A549 (cell line): ENCODE measurements at regions not wholly inside any gene's neighbourhood (a gene's known extent, or its start where the extent isn't known, plus 50 kb on each side); places are given as distances from the start of the nearest gene placed in this dataset.

Experiments used
- CBX8 ChIP-seq: fragments of 200-600 bp; sonication (generic); IDR thresholded peaks from 2 replicates; pipeline ENCODE4 v1.6.1; 2016
- CHD2 ChIP-seq: fragments of 150-350 bp; IDR thresholded peaks from 2 replicates; pipeline ENCODE4 v1.6.1; 2014; ENCODE audit warnings: low read length; ENCODE audit not compliant: partially characterized antibody
- CTCF ChIP-seq: fragments of >200 bp; sonication (Bioruptor Twin); formaldehyde crosslinking; IDR thresholded peaks from 3 replicates; pipeline ENCODE4 v1.5.1; 2016
- E2F6 ChIP-seq: IDR thresholded peaks from 2 replicates; pipeline ENCODE4 v1.6.1; 2012; ENCODE audit warnings: low read depth, borderline replicate concordance
- EHMT2 ChIP-seq: fragments of 200-600 bp; sonication (generic); IDR thresholded peaks from 2 replicates; pipeline ENCODE4 v1.6.1; 2016; ENCODE audit warnings: antibody characterized with exemption, low read depth, mild to moderate bottlenecking, moderate library complexity
- HMGXB4 ChIP-seq: fragments of 250-450 bp; sonication (Bioruptor Pico); IDR thresholded peaks from 2 replicates; pipeline ENCODE4 v1.5.0; 2021; ENCODE audit warnings: mild to moderate bottlenecking, moderate library complexity, borderline replicate concordance
- MAX ChIP-seq: IDR thresholded peaks from 2 replicates; pipeline ENCODE4 v1.6.1; 2012
- MYC ChIP-seq: IDR thresholded peaks from 2 replicates; pipeline ENCODE4 v1.6.1; 2012; ENCODE audit warnings: mild to moderate bottlenecking, inconsistent platforms, low read length, improper control_type of control experiment, borderline replicate concordance
- POLR2A ChIP-seq: IDR thresholded peaks from 2 replicates; pipeline ENCODE4 v1.6.1; 2012; ENCODE audit warnings: mild to moderate bottlenecking, low read length
- SMC3 ChIP-seq: fragments of >200 bp; sonication (Bioruptor Twin); formaldehyde crosslinking; IDR thresholded peaks from 3 replicates; pipeline ENCODE4 v1.6.1; 2018; ENCODE audit warnings: inconsistent platforms

- TF ChIP-seq POLR2A (no peak), CTCF (no peak), CHD2 (no peak), CBX8 (no peak), SMC3 (no peak), MYC (no peak), E2F6 (no peak), MAX (no peak), EHMT2 (no peak), HMGXB4 (CRISPR knock-in tag) (no peak)
These were observed 920.9 kb downstream of the TUSC7 start for GRCh38 chr3:117630469-117630868.
